ENCODE measurements at regions not wholly inside any gene's neighbourhood (a gene's known extent, or its start where the extent isn't known, plus 50 kb on each side); places are given as distances from the start of the nearest gene placed in this dataset.

DNA sequence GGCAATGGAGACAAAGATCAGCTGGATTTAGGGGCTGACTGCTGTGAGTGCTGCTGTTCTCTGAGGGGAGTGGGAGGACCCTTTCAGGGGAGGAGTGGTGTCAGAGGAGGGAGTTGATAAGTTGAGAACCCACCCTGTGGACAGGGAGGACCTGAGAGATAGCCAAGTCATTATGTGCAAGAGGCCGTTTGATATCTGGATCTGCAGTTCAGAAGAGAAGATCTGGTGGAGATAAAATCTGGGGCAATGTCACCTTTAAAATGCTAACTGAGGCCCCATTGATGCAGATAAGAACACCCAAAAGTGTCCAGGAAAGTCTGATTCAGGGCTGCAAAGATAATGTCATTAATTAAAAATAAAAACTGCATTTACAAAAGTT, 256.1 kb upstream of the HES1 start:
- no peak for TF ChIP-seq CTCF (conservative IDR thresholded peaks at IDR 0.05)
- H3K27ac ChIP-seq: no peak overlapping the region

- no peak for TF ChIP-seq CTCF (conservative IDR thresholded peaks at IDR 0.05)
- H3K27ac ChIP-seq: no peak overlapping the region
These were observed 253.9 kb upstream of the HES1 start for GRCh38 chr3:193882091-193882490.

GRCh38 chr3:193883551-193883950, 252.4 kb upstream of the HES1 start:
- no peak for TF ChIP-seq CTCF (conservative IDR thresholded peaks at IDR 0.05)
- no peak overlapping the region for H3K27ac ChIP-seq

- no peak for TF ChIP-seq CTCF (conservative IDR thresholded peaks at IDR 0.05)
- H3K27ac ChIP-seq: no peak overlapping the region
These were observed 251.9 kb upstream of the HES1 start for GRCh38 chr3:193884027-193884426.

GRCh38 chr3:193884652-193885051, 251.3 kb upstream of the HES1 start:
- TF ChIP-seq CTCF (conservative IDR thresholded peaks at IDR 0.05): no peak
- no peak overlapping the region for H3K27ac ChIP-seq

- TF ChIP-seq CTCF (conservative IDR thresholded peaks at IDR 0.05): no peak
- no peak overlapping the region for H3K27ac ChIP-seq
These were observed 250.1 kb upstream of the HES1 start for GRCh38 chr3:193885832-193886231.

- H3K27ac ChIP-seq: no peak overlapping the region
- no peak for TF ChIP-seq CTCF (conservative IDR thresholded peaks at IDR 0.05)
These were observed 245.7 kb upstream of the HES1 start for GRCh38 chr3:193890016-193890897.

All from VCaP (cell line).